IMR-90 (cell line): ENCODE measurements at regions not wholly inside any gene's neighbourhood (a gene's known extent, or its start where the extent isn't known, plus 50 kb on each side); places are given as distances from the start of the nearest gene placed in this dataset.

Experiments used
- ATAC-seq: fragments of 200-7000 bp; cut with Tn5 transposase; 2 replicates; pipeline ENCODE4 v1.9.1; 2020; ENCODE audit warnings: low read depth, mild to moderate bottlenecking, moderate library complexity
- BruUV-seq: library from RNA; stranded (reverse); fragments of 400-500 nt; replicated peaks from 2 replicates; lab custom pipeline; 2021; lab: Mats Ljungman, UMichigan
- CTCF ChIA-PET: fragments of 300-600 bp; formaldehyde crosslinking; extraction: SDS; loops from one replicate; lab custom pipeline; 2021; ENCODE audit warnings: antibody characterized with exemption; lab: Yijun Ruan, JAX
- POLR2A ChIA-PET: fragments of 300-600 bp; sonication (Branson Sonifier 250); formaldehyde crosslinking; loops from one replicate; lab custom pipeline; 2022; ENCODE audit warnings: antibody characterized with exemption; ENCODE audit not compliant: unreplicated experiment; lab: Charles Lee
- DNase-seq: peaks from one replicate; pipeline ENCODE4 v3.0.0; 2013
- H2AFZ ChIP-seq: replicated peaks from 2 replicates; pipeline ENCODE3; 2013; ENCODE audit warnings: low read length, mild to moderate bottlenecking; ENCODE audit not compliant: poor library complexity
- H2AK5ac ChIP-seq: 2 replicates; pipeline ENCODE4 v1.6.1; 2013; ENCODE audit warnings: low read depth, low read length, inconsistent platforms
- H2AK9ac ChIP-seq: replicated peaks from 2 replicates; pipeline ENCODE3; 2013; ENCODE audit warnings: mild to moderate bottlenecking, low read depth, low read length, moderate library complexity; ENCODE audit not compliant: poor library complexity
- H2BK120ac ChIP-seq: 2 replicates; pipeline ENCODE4 v1.6.1; 2013; ENCODE audit warnings: low read depth, low read length, inconsistent platforms
- H2BK15ac ChIP-seq: 3 replicates; pipeline ENCODE4 v1.6.1; 2013; ENCODE audit warnings: low read depth, low read length, inconsistent platforms
- H2BK20ac ChIP-seq: 2 replicates; pipeline ENCODE4 v1.6.1; 2013; ENCODE audit warnings: low read depth, mild to moderate bottlenecking, inconsistent platforms, low read length, moderate library complexity
- H2BK5ac ChIP-seq: 2 replicates; pipeline ENCODE4 v1.6.1; 2013; ENCODE audit warnings: mild to moderate bottlenecking, low read depth, low read length, inconsistent platforms; ENCODE audit not compliant: poor library complexity, severe bottlenecking
- H3K14ac ChIP-seq: replicated peaks from 2 replicates; pipeline ENCODE4 v1.6.1; 2013; ENCODE audit warnings: low read depth, low read length, inconsistent platforms
- H3K18ac ChIP-seq: 2 replicates; pipeline ENCODE4 v1.6.1; 2013; ENCODE audit warnings: low read depth, low read length, control low read depth
- H3K23ac ChIP-seq: 2 replicates; pipeline ENCODE4 v1.6.1; 2013; ENCODE audit warnings: low read depth, low read length, inconsistent platforms
- H3K27ac ChIP-seq: 2 replicates; pipeline ENCODE4 v1.5.1; 2013; ENCODE audit warnings: mild to moderate bottlenecking, control low read depth, low read length; ENCODE audit not compliant: insufficient read depth
- H3K27me3 ChIP-seq: 2 replicates; pipeline ENCODE4 v1.6.1; 2013; ENCODE audit warnings: low read length; ENCODE audit not compliant: control insufficient read depth, insufficient read depth
- H3K36me3 ChIP-seq: 2 replicates; pipeline ENCODE4 v1.6.1; 2013; ENCODE audit warnings: low read length, mixed read lengths; ENCODE audit not compliant: control insufficient read depth, insufficient read depth
- H3K4ac ChIP-seq: 2 replicates; pipeline ENCODE4 v1.6.1; 2013; ENCODE audit warnings: low read depth, low read length, inconsistent platforms
- H3K4me1 ChIP-seq: 2 replicates; pipeline ENCODE4 v1.6.1; 2013; ENCODE audit warnings: low read length, mixed read lengths; ENCODE audit not compliant: control insufficient read depth, insufficient read depth
- H3K4me2 ChIP-seq: 2 replicates; pipeline ENCODE4 v1.6.1; 2013; ENCODE audit warnings: low read depth, mild to moderate bottlenecking, control low read depth, low read length, moderate library complexity
- H3K4me3 ChIP-seq: 2 replicates; pipeline ENCODE4 v1.5.1; 2013; ENCODE audit warnings: low read depth, mild to moderate bottlenecking, control low read depth, low read length, moderate library complexity; ENCODE audit not compliant: insufficient read depth
- H3K56ac ChIP-seq: 2 replicates; pipeline ENCODE4 v1.6.1; 2013; ENCODE audit warnings: low read length, inconsistent platforms; ENCODE audit not compliant: insufficient read depth; ENCODE audit errors: extremely low read depth
- H3K79me1 ChIP-seq, 2 experiments: 2 replicates each; pipeline ENCODE4 v1.6.1; 2013; ENCODE audit warnings: low read length in 2 of 2, inconsistent platforms in 1 of 2, low read depth in 1 of 2
- H3K9ac ChIP-seq: 2 replicates; pipeline ENCODE4 v1.6.1; 2013; ENCODE audit warnings: low read depth, low read length, control low read depth
- H3K9me1 ChIP-seq: 2 replicates; pipeline ENCODE4 v1.6.1; 2013; ENCODE audit warnings: low read length, inconsistent platforms; ENCODE audit not compliant: insufficient read depth
- H3K9me3 ChIP-seq: 2 replicates; pipeline ENCODE4 v1.6.1; 2013; ENCODE audit warnings: low read length; ENCODE audit not compliant: control insufficient read depth, insufficient read depth
- H4K20me1 ChIP-seq: 2 replicates; pipeline ENCODE4 v1.6.1; 2013; ENCODE audit warnings: low read length, inconsistent platforms; ENCODE audit not compliant: insufficient read depth
- H4K5ac ChIP-seq: 2 replicates; pipeline ENCODE4 v1.6.1; 2013; ENCODE audit warnings: mild to moderate bottlenecking, low read depth, low read length, control low read depth
- H4K8ac ChIP-seq, 2 experiments: 2 replicates each; pipeline ENCODE4 v1.6.1; 2013; ENCODE audit warnings: low read depth in 2 of 2, low read length in 2 of 2, control low read depth in 1 of 2, inconsistent platforms in 1 of 2
- H4K91ac ChIP-seq: 2 replicates; pipeline ENCODE4 v1.6.1; 2013; ENCODE audit warnings: low read depth, low read length, inconsistent platforms; ENCODE audit not compliant: insufficient read depth
- BHLHE40 ChIP-seq: fragments of 150-350 bp; IDR thresholded peaks from 2 replicates; pipeline ENCODE4 v1.6.1; 2016; ENCODE audit warnings: mild to moderate bottlenecking, low read depth, low read length
- CEBPB ChIP-seq: IDR thresholded peaks from 2 replicates; pipeline ENCODE4 v1.6.1; 2012; ENCODE audit warnings: low read depth, low read length, improper control_type of control experiment
- CHD1 ChIP-seq: IDR thresholded peaks from 2 replicates; pipeline ENCODE4 v1.6.1; 2012; ENCODE audit warnings: low read depth, low read length, improper control_type of control experiment
- FOS ChIP-seq: fragments of 150-350 bp; IDR thresholded peaks from 2 replicates; pipeline ENCODE4 v1.6.1; 2016; ENCODE audit warnings: low read depth, low read length
- MAFK ChIP-seq: IDR thresholded peaks from 2 replicates; pipeline ENCODE4 v1.6.1; 2012; ENCODE audit warnings: low read depth, low read length, improper control_type of control experiment
- MXI1 ChIP-seq: IDR thresholded peaks from 2 replicates; pipeline ENCODE4 v1.6.1; 2012; ENCODE audit warnings: low read depth, mild to moderate bottlenecking, low read length, moderate library complexity, borderline replicate concordance
- NFE2L2 ChIP-seq: fragments of 150-350 bp; IDR thresholded peaks from 2 replicates; pipeline ENCODE4 v1.6.1; 2016; ENCODE audit warnings: low read depth, mild to moderate bottlenecking, low read length
- POLR2A ChIP-seq: IDR thresholded peaks from 2 replicates; pipeline ENCODE4 v1.6.1; 2012; ENCODE audit warnings: mild to moderate bottlenecking, low read depth, low read length
- RAD21 ChIP-seq: IDR thresholded peaks from 2 replicates; pipeline ENCODE4 v1.6.1; 2012; ENCODE audit warnings: low read length, improper control_type of control experiment
- RCOR1 ChIP-seq: IDR thresholded peaks from 2 replicates; pipeline ENCODE4 v1.6.1; 2012; ENCODE audit warnings: mild to moderate bottlenecking, low read length, improper control_type of control experiment; ENCODE audit not compliant: insufficient replicate concordance
- SMC3 ChIP-seq: fragments of 150-350 bp; IDR thresholded peaks from 2 replicates; pipeline ENCODE4 v1.6.1; 2016; ENCODE audit warnings: low read depth, mild to moderate bottlenecking, antibody characterized with exemption, low read length, moderate library complexity
- WGBS, 2 experiments: methylation state at CpG; one replicate each; pipeline versions ENCODE4 v1.1.5 to v1.1.7; 2013; ENCODE audit warnings: missing lambda C conversion rate in 2 of 2; ENCODE audit not compliant: insufficient read length in 1 of 2; ENCODE audit errors: extremely low coverage in 2 of 2; 5-methylcytosine and 5-hydroxymethylcytosine counted together
- dilution Hi-C: fragments of 300-500 bp; cut with HindIII; formaldehyde crosslinking; loops from one replicate; pipeline ENCODE4 v1.14.3; 2018; ENCODE audit warnings: low sequenced_read_pairs; ENCODE audit not compliant: unreplicated experiment
- in situ Hi-C: fragments of 300-500 bp; cut with MboI; formaldehyde crosslinking; loops from 3 replicates; pipeline ENCODE4 v1.14.3; 2019; ENCODE audit warnings: low sequenced_read_pairs, inconsistent platforms, mixed read lengths
- intact Hi-C: fragments of 100-400 bp; cut with micrococcal nuclease; formaldehyde crosslinking; loops from 2 replicates; pipeline ENCODE4 v1.10.0; 2022
- TF ChIP-seq, protein P1 (sequence below): fragments of 150-350 bp; IDR thresholded peaks from 2 replicates; pipeline ENCODE4 v1.6.1; 2017; ENCODE audit warnings: mild to moderate bottlenecking, antibody characterized with exemption, low read length, low read depth
- TF ChIP-seq, protein P2 (sequence below): fragments of 150-350 bp; IDR thresholded peaks from 2 replicates; pipeline ENCODE4 v1.6.1; 2016; ENCODE audit warnings: low read depth, mild to moderate bottlenecking, low read length, moderate library complexity, borderline replicate concordance
- TF ChIP-seq, protein P3 (sequence below): conservative IDR thresholded peaks from 2 replicates; pipeline ENCODE4 v1.5.1; 2012; ENCODE audit warnings: mild to moderate bottlenecking, low read depth, low read length, improper control_type of control experiment

DNA sequence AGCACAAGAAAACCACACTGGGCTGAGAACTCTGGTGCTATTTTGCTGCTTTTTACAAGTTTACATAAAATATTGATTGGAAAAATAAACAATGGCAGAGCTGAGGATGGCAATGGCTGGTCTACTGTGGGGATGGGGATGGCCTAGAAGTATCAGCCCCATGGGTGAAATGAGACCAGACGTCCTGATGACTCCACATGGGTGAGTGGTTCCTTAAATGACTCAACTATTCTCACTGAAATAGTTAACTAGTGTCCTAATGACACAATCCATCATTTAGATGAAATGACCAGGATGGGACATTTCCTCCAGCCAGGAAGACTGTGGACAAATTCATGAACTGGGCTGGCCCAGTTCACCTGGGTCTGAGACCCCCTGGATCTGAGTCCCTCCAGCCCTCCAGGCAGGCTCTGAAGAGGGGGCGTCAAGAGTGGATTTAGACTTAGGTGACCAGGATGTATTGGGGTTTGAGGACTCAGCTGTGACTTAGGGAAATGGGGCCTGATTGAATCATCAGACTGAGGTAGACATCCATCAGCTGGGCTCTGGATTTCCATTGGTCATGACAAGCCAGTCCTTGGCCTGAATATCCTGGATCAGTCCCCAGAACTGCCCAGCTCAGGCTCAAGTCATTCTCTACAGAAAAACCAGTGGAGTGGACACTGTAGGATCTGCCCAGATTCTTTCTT is 98.2 kb upstream of the IGLL5 start:
- H2AFZ ChIP-seq: no peak overlapping the region
- dilution Hi-C loops (no loop called here), in situ Hi-C loops (no loop called here), intact Hi-C loops (loop anchor here (10.0 kb wide), 1 partner anchor 165 kb away; no protein-coding TSS in a partner anchor)
- no peaks in the 10 kb centered on the region for H3K9me3 ChIP-seq
- H4K8ac ChIP-seq: no peak overlapping the region
- no peak overlapping the region for H4K5ac ChIP-seq
- ChIA-PET POLR2A (interaction anchor here (0.6 kb wide), 1 partner anchor 17 kb away, joined by 4 read pairs; no protein-coding TSS in a partner anchor), CTCF (interaction anchor here (1.1 kb wide), 1 partner anchor 25 kb away, joined by 3 read pairs; no protein-coding TSS in a partner anchor)
- H3K18ac ChIP-seq: no peak overlapping the region
- no peak overlapping the region for H4K91ac ChIP-seq
- no peak overlapping the region for H3K9ac ChIP-seq
- H3K4me2 ChIP-seq: no peak overlapping the region
- no peak overlapping the region for H3K4ac ChIP-seq
- ATAC-seq (no peak), DNase-seq (no peak)
- H3K14ac ChIP-seq: no peak overlapping the region
- H3K36me3 ChIP-seq: no peaks in the 10 kb centered on the region
- H3K23ac ChIP-seq: no peak overlapping the region
- no peaks in the 10 kb centered on the region for H3K4me1 ChIP-seq
- WGBS, 2 experiments: no CpG with 5 or more reads among the region's 2 CpGs
- H2AK5ac ChIP-seq: no peak overlapping the region
- H3K56ac ChIP-seq: no peak overlapping the region
- H2BK120ac ChIP-seq: no peak overlapping the region
- H2BK15ac ChIP-seq: no peak overlapping the region
- H3K9me1 ChIP-seq: no peaks in the 10 kb centered on the region
- no peak overlapping the region for H3K4me3 ChIP-seq
- no peak overlapping the region for H2AK9ac ChIP-seq
- TF ChIP-seq SMC3 (no peak), FOS (no peak), RCOR1 (no peak), RAD21 (no peak), CHD1 (no peak), MAFK (no peak), POLR2A (no peak), CEBPB (no peak), MXI1 (no peak), NFE2L2 (no peak), BHLHE40 (no peak)
- TF ChIP-seq, protein P1, sequence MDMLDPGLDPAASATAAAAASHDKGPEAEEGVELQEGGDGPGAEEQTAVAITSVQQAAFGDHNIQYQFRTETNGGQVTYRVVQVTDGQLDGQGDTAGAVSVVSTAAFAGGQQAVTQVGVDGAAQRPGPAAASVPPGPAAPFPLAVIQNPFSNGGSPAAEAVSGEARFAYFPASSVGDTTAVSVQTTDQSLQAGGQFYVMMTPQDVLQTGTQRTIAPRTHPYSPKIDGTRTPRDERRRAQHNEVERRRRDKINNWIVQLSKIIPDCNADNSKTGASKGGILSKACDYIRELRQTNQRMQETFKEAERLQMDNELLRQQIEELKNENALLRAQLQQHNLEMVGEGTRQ: no peak
- TF ChIP-seq, protein P2, sequence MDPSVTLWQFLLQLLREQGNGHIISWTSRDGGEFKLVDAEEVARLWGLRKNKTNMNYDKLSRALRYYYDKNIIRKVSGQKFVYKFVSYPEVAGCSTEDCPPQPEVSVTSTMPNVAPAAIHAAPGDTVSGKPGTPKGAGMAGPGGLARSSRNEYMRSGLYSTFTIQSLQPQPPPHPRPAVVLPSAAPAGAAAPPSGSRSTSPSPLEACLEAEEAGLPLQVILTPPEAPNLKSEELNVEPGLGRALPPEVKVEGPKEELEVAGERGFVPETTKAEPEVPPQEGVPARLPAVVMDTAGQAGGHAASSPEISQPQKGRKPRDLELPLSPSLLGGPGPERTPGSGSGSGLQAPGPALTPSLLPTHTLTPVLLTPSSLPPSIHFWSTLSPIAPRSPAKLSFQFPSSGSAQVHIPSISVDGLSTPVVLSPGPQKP: no peak
- TF ChIP-seq, protein P3, sequence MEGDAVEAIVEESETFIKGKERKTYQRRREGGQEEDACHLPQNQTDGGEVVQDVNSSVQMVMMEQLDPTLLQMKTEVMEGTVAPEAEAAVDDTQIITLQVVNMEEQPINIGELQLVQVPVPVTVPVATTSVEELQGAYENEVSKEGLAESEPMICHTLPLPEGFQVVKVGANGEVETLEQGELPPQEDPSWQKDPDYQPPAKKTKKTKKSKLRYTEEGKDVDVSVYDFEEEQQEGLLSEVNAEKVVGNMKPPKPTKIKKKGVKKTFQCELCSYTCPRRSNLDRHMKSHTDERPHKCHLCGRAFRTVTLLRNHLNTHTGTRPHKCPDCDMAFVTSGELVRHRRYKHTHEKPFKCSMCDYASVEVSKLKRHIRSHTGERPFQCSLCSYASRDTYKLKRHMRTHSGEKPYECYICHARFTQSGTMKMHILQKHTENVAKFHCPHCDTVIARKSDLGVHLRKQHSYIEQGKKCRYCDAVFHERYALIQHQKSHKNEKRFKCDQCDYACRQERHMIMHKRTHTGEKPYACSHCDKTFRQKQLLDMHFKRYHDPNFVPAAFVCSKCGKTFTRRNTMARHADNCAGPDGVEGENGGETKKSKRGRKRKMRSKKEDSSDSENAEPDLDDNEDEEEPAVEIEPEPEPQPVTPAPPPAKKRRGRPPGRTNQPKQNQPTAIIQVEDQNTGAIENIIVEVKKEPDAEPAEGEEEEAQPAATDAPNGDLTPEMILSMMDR: no peak
- no peak overlapping the region for H2BK20ac ChIP-seq
- H3K27ac ChIP-seq: no peak overlapping the region
- no peaks in the 10 kb centered on the region for H4K20me1 ChIP-seq
- BruUV-seq: no TSS peak
- no peak overlapping the region for H2BK5ac ChIP-seq
- H3K79me1 ChIP-seq: no peaks in the 10 kb centered on the region
- 0 out of 2 replicates have a peak, but pooled peaks cover 2% of the 10 kb centered on the region for H3K27me3 ChIP-seq
